ENCODE measurements at regions not wholly inside any gene's neighbourhood (a gene's known extent, or its start where the extent isn't known, plus 50 kb on each side); places are given as distances from the start of the nearest gene placed in this dataset.

DNA sequence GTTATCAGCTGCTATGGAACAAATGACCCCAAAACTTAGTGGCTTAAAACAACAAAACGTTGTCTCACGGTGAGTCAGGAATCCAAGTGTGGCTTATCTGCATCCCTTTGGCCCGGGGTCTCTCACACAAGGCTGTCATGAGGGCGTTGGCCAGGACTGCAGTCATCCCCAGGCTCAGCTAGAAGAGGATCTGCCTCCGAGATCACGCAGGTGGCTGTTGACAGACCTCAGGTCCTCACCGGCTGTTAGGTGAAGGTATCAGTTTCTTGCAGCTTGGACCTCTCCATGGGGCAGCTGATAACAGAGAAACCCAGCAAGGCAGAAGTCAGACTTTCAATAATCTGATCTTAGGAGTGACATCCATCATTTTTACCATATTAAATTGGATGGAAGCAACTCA, 52.7 kb upstream of the SYT6 start:
- no peaks in the 10 kb centered on the region for H3K4me1 ChIP-seq (ENCODE audit: control insufficient read depth in 1 of 2, insufficient read depth in 2 of 2, low read length in 2 of 2)
- no peaks in the 10 kb centered on the region for H3K9me3 ChIP-seq (ENCODE audit: control insufficient read depth in 1 of 2, low read length in 2 of 2)
- no peaks in the 10 kb centered on the region for H3K36me3 ChIP-seq (ENCODE audit: control insufficient read depth in 1 of 2, insufficient read depth in 2 of 2, low read length in 2 of 2)
- peaks cover 11 to 14% of the 10 kb centered on the region in 2 donors for H3K27me3 ChIP-seq (ENCODE audit: control insufficient read depth in 1 of 2, insufficient read depth in 2 of 2, low read length in 2 of 2)
- H3K9ac ChIP-seq (ENCODE audit: low read depth in 1 of 2, low read length in 2 of 2), result no peak overlapping the region
- H3K4me3 ChIP-seq (ENCODE audit: low read depth in 1 of 2, low read length in 2 of 2), result no peak overlapping the region
- no peak overlapping the region for H3K27ac ChIP-seq (ENCODE audit: low read depth, low read length)

GRCh38 chr1:114203595-114204128, 50.0 kb upstream of the SYT6 start:
- Histone ChIP-seq H3K4me3 (ENCODE audit: low read depth in 1 of 2, low read length in 2 of 2) (no peak overlapping the region), H3K27ac (ENCODE audit: low read depth, low read length) (no peak overlapping the region), H3K36me3 (ENCODE audit: control insufficient read depth in 1 of 2, insufficient read depth in 2 of 2, low read length in 2 of 2) (no peaks in the 10 kb centered on the region), H3K27me3 (ENCODE audit: control insufficient read depth in 1 of 2, insufficient read depth in 2 of 2, low read length in 2 of 2) (peaks cover 14 to 19% of the 10 kb centered on the region in 2 donors), H3K4me1 (ENCODE audit: control insufficient read depth in 1 of 2, insufficient read depth in 2 of 2, low read length in 2 of 2) (no peaks in the 10 kb centered on the region), H3K9me3 (ENCODE audit: control insufficient read depth in 1 of 2, low read length in 2 of 2) (no peaks in the 10 kb centered on the region), H3K9ac (ENCODE audit: low read depth in 1 of 2, low read length in 2 of 2) (no peak overlapping the region)
